ENCODE measurements at regions not wholly inside any gene's neighbourhood (a gene's known extent, or its start where the extent isn't known, plus 50 kb on each side); places are given as distances from the start of the nearest gene placed in this dataset.

DNA sequence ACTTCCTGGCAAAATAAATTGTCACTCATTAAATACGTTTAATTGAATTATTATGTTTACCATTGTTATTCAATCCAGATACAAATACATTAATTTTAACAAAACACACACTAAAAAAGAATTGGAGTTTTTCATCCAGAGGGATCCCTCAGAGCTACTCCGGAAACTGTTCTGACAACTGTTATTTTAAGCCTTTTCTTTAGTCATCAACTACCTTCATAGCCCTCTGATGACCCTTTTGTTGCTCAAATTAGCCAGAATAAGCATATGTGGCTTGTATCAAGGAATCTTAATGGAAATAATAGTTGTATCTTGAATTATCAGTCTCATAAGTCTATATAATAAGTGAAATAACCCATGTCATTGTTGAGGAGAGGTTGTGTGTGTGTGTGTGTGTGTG is 405.4 kb upstream of the FAT3 start:
- WGBS, 2 donors = 39 to 57% methylated on average over 2 of the region's 2 CpGs
- Histone ChIP-seq H3K4me3 (no peak overlapping the region), H3K9me3 (no peaks in the 10 kb centered on the region), H3K36me3 (replicated peaks in 1 of 2; ENCODE audit: insufficient read depth in 1 of 2, low read depth in 2 of 2) (no peaks in the 10 kb centered on the region), H3K4me1 (no peaks in the 10 kb centered on the region), H3K27me3 (no peaks in the 10 kb centered on the region), H3K27ac (no peak overlapping the region)
- DNase-seq = no peak
- no peak for ATAC-seq
- intact Hi-C loops (cut with DNase I) = no loop called here
- TF ChIP-seq, protein P1, sequence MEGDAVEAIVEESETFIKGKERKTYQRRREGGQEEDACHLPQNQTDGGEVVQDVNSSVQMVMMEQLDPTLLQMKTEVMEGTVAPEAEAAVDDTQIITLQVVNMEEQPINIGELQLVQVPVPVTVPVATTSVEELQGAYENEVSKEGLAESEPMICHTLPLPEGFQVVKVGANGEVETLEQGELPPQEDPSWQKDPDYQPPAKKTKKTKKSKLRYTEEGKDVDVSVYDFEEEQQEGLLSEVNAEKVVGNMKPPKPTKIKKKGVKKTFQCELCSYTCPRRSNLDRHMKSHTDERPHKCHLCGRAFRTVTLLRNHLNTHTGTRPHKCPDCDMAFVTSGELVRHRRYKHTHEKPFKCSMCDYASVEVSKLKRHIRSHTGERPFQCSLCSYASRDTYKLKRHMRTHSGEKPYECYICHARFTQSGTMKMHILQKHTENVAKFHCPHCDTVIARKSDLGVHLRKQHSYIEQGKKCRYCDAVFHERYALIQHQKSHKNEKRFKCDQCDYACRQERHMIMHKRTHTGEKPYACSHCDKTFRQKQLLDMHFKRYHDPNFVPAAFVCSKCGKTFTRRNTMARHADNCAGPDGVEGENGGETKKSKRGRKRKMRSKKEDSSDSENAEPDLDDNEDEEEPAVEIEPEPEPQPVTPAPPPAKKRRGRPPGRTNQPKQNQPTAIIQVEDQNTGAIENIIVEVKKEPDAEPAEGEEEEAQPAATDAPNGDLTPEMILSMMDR (IDR thresholded peaks at IDR 0.05) = no peak
- TF ChIP-seq POLR2A (IDR thresholded peaks at IDR 0.05) = no peak

DNA sequence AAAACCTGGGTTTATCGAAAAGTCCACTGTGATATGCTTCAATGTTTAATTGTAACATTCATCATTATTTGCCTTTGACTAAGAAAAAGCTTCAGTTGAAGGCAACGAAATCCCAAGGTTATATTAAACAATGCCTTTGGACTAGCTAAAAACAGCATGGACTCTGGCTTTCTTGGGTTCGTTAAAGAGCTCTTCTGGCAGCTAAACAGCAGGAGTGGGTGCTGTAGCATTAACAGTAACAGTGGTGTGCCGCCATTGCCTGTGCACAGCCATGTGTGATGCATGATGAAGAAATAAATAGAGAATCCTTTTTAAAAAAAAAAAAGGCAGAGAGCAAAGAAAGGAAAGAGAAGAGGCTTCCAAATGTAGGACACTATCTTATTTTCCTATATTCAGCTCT is 406.6 kb upstream of the FAT3 start:
- Histone ChIP-seq H3K36me3 (replicated peaks in 1 of 2; ENCODE audit: insufficient read depth in 1 of 2, low read depth in 2 of 2) (no peaks in the 10 kb centered on the region), H3K4me1 (no peaks in the 10 kb centered on the region), H3K27me3 (no peaks in the 10 kb centered on the region), H3K4me3 (no peak overlapping the region), H3K9me3 (no peaks in the 10 kb centered on the region), H3K27ac (no peak overlapping the region)
- TF ChIP-seq, protein P1 (IDR thresholded peaks at IDR 0.05) = no peak
- TF ChIP-seq POLR2A (IDR thresholded peaks at IDR 0.05) = no peak
- DNase-seq = no peak
- intact Hi-C loops (cut with DNase I) = no loop called here
- WGBS, 2 donors = 49 to 53% methylated on average over 4 of the region's 4 CpGs
- no peak for ATAC-seq

DNA sequence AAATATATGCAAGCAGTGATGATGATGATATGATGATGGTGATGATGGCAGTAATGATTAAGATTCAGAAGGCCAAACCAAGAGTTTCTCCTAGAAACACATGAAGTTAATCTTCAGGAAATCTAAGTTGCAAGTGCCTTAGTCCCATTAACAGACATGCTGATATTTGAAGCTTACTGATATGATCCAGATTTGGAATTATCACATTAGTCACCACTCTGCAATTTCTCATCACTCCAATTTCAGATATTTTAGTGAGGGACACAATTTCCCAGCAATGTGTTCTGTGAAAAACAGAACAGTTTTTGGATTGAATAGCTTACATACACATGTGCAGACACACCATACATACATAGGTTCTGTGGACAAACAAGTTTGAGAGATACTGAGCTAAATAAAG is 411.4 kb upstream of the FAT3 start:
- no peak overlapping the region for H3K4me3 ChIP-seq
- H3K27me3 ChIP-seq = no peaks in the 10 kb centered on the region
- no peak overlapping the region for H3K27ac ChIP-seq
- intact Hi-C loops (cut with DNase I) = no loop called here
- H3K4me1 ChIP-seq = no peaks in the 10 kb centered on the region
- no peaks in the 10 kb centered on the region for H3K36me3 ChIP-seq (replicated peaks in 1 of 2; ENCODE audit: insufficient read depth in 1 of 2, low read depth in 2 of 2)
- no peak for ATAC-seq
- H3K9me3 ChIP-seq = no peaks in the 10 kb centered on the region
- no peak for DNase-seq
- TF ChIP-seq POLR2A (IDR thresholded peaks at IDR 0.05) = no peak
- TF ChIP-seq, protein P1 (IDR thresholded peaks at IDR 0.05) = no peak

GRCh38 chr11:91810871-91811270 is 413.7 kb upstream of the FAT3 start:
- H3K27me3 ChIP-seq = no peaks in the 10 kb centered on the region
- no peak overlapping the region for H3K4me3 ChIP-seq
- no peaks in the 10 kb centered on the region for H3K9me3 ChIP-seq
- ATAC-seq = no peak
- no peaks in the 10 kb centered on the region for H3K4me1 ChIP-seq
- no peak for TF ChIP-seq POLR2A (IDR thresholded peaks at IDR 0.05)
- TF ChIP-seq, protein P1 (IDR thresholded peaks at IDR 0.05) = no peak
- WGBS, 2 donors = 56 to 63% methylated on average over 3 of the region's 3 CpGs
- no peaks in the 10 kb centered on the region for H3K36me3 ChIP-seq (replicated peaks in 1 of 2; ENCODE audit: insufficient read depth in 1 of 2, low read depth in 2 of 2)
- intact Hi-C loops (cut with DNase I) = no loop called here
- no peak for DNase-seq
- H3K27ac ChIP-seq = no peak overlapping the region

GRCh38 chr11:91805293-91805692 is 419.3 kb upstream of the FAT3 start:
- no peak overlapping the region for H3K27ac ChIP-seq
- DNase-seq (no peak), ATAC-seq (no peak)
- H3K36me3 ChIP-seq (replicated peaks in 1 of 2; ENCODE audit: insufficient read depth in 1 of 2, low read depth in 2 of 2) = no peaks in the 10 kb centered on the region
- H3K9me3 ChIP-seq = no peaks in the 10 kb centered on the region
- TF ChIP-seq POLR2A (IDR thresholded peaks at IDR 0.05) = no peak
- TF ChIP-seq, protein P1 (IDR thresholded peaks at IDR 0.05) = no peak
- H3K27me3 ChIP-seq = no peaks in the 10 kb centered on the region
- 70 to 82% methylated on average over 1 of the region's 1 CpG for WGBS, 2 donors
- H3K4me3 ChIP-seq = no peak overlapping the region
- intact Hi-C loops (cut with DNase I) = no loop called here
- H3K4me1 ChIP-seq = no peaks in the 10 kb centered on the region

All from body of pancreas (tissue), 4 donors.